Adrenal gland (tissue), 9 donors: ENCODE measurements at regions not wholly inside any gene's neighbourhood (a gene's known extent, or its start where the extent isn't known, plus 50 kb on each side); places are given as distances from the start of the nearest gene placed in this dataset.

ENCODE experiments used
- DNase-seq, 7 donors: peaks; one replicate each; pipeline ENCODE4 v3.0.0-alpha.2; 2019 to 2020
- H3K27ac ChIP-seq, 5 donors: fragments of 200-600 bp; sonication (generic) in 4 of 5; 1 replicate in 3 of 5; 2 replicates in 2 of 5; pipeline versions ENCODE4 v1.5.1 to v1.8.0; 2016 to 2020; ENCODE audit warnings: mild to moderate bottlenecking in 1 of 5
- H3K27me3 ChIP-seq: fragments of 200-600 bp; 2 replicates; pipeline ENCODE4 v1.8.0; 2021
- H3K36me3 ChIP-seq, 2 donors: fragments of 200-600 bp; replicated peaks in 1 of 2; 1 replicate in 1 of 2; 2 replicates in 1 of 2; pipeline versions ENCODE4 v1.5.1 to v1.8.0; 2018 to 2022
- H3K4me1 ChIP-seq, 2 donors: fragments of 200-600 bp; replicated peaks in 1 of 2; 1 replicate in 1 of 2; 2 replicates in 1 of 2; pipeline versions ENCODE4 v1.5.1 to v1.8.0; 2018 to 2021
- H3K4me3 ChIP-seq, 4 donors: fragments of 200-600 bp; sonication (generic) in 3 of 4; one replicate each; pipeline ENCODE4 v1.5.1; 2016 to 2018
- H3K9me3 ChIP-seq, 3 donors: fragments of 200-600 bp; sonication (generic) in 1 of 3; replicated peaks in 1 of 3; 1 replicate in 2 of 3; 2 replicates in 1 of 3; pipeline versions ENCODE4 v1.5.1 to v1.8.0; 2016 to 2021
- POLR2A ChIP-seq, 2 donors: fragments of 450-650 bp; IDR thresholded peaks; one replicate each; pipeline ENCODE4 v1.6.1; 2017; ENCODE audit warnings: antibody characterized with exemption in 2 of 2, mild to moderate bottlenecking in 2 of 2, moderate library complexity in 1 of 2
- WGBS, 4 donors: extraction: QIAGEN DNeasy Blood & Tissue Kit in 2 of 4; methylation state at CpG; one replicate each; pipeline versions ENCODE4 v1.1.5 to v1.1.7; 2013 to 2017; 5-methylcytosine and 5-hydroxymethylcytosine counted together
- intact Hi-C, 2 donors: fragments of 100-400 bp; cut with DNase I; formaldehyde crosslinking; loops; one replicate each; pipeline versions ENCODE4 v1.14.1 to v1.15.0; 2022 to 2023
- small RNA-seq, 2 donors: library from RNA; depleted of rRNA; stranded (forward); fragments of <200 nt; gene quantifications; one replicate each; pipeline ENCODE3, GENCODE V24; 2016
- TF ChIP-seq, protein P1 (sequence below), 6 experiments: fragments of 450-650 bp in 4 of 6; fragments of 200-600 bp in 2 of 6; sonication (generic) in 1 of 6; IDR thresholded peaks; 1 replicate in 5 of 6; 2 replicates in 1 of 6; pipeline versions ENCODE4 v1.5.1 to v1.8.0; 2016 to 2021; ENCODE audit warnings: antibody characterized with exemption in 6 of 6, mild to moderate bottlenecking in 2 of 6, moderate library complexity in 1 of 6
- donor health status: healthy with polysubstance abuse.
- donor health status: Bipolar disorder and iron deficiency.
- donor health status: DM: yes; HTN: yes; CAD: no.
- donor health status: DM: no; HTN: no; CAD: no.
- donor health status: DM: no; HTN: no; CAD: no.

DNA sequence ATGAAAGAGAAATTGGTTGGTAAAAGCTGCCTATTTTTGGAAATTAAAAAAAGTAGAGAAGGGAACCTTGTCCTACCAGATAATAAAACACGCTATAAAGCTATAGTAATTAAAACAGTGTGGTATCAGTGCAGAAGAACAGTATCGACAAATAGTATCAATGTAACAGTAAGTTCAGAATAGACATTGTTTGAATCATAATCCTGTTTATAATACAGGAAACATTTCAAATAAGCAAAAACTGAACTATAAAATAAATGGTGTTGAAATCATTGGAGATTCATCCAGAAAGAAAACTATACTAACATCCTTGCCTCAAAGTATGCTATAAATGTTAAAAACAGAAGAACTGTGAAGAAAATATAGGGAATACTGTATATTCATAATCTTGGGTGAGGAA lies 54.2 kb upstream of the NAP1L1 start:
- 92 to 97% (median 95%) methylated on average over 2 of the region's 2 CpGs for WGBS, 4 donors
- Histone ChIP-seq H3K36me3 (no peaks in the 10 kb centered on the region), H3K27me3 (no peaks in the 10 kb centered on the region), H3K4me1 (no peaks in the 10 kb centered on the region), H3K27ac (no peak overlapping the region), H3K9me3 (no peaks in the 10 kb centered on the region), H3K4me3 (no peak overlapping the region)
- intact Hi-C loops, result no loop called here
- TF ChIP-seq, protein P1, sequence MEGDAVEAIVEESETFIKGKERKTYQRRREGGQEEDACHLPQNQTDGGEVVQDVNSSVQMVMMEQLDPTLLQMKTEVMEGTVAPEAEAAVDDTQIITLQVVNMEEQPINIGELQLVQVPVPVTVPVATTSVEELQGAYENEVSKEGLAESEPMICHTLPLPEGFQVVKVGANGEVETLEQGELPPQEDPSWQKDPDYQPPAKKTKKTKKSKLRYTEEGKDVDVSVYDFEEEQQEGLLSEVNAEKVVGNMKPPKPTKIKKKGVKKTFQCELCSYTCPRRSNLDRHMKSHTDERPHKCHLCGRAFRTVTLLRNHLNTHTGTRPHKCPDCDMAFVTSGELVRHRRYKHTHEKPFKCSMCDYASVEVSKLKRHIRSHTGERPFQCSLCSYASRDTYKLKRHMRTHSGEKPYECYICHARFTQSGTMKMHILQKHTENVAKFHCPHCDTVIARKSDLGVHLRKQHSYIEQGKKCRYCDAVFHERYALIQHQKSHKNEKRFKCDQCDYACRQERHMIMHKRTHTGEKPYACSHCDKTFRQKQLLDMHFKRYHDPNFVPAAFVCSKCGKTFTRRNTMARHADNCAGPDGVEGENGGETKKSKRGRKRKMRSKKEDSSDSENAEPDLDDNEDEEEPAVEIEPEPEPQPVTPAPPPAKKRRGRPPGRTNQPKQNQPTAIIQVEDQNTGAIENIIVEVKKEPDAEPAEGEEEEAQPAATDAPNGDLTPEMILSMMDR (IDR thresholded peaks at IDR 0.05), result no peak
- no peak for TF ChIP-seq POLR2A (IDR thresholded peaks at IDR 0.05)
- DNase-seq, result no peak

DNA sequence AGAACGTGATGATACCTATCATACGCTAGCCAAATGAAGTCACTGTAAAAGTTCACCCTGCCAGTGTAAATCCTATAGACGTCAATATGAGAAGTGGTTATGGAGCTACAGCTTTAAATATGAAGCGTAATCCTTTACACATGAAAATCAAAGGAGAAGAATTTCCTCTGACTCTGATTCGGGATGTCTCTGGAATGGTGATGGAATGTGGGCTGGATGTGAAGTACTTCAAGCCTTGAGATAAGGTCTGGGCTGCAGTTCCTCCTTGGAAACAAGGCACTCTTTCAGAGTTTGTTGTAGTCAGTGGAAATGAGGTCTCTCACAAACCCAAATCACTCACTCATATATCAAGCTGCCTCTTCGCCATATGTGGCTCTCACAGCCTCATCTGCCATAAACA lies 53.1 kb upstream of the NAP1L1 start:
- WGBS, 4 donors, result 81 to 85% (median 83%) methylated on average over 6 of the region's 6 CpGs
- intact Hi-C loops, result no loop called here

DNA sequence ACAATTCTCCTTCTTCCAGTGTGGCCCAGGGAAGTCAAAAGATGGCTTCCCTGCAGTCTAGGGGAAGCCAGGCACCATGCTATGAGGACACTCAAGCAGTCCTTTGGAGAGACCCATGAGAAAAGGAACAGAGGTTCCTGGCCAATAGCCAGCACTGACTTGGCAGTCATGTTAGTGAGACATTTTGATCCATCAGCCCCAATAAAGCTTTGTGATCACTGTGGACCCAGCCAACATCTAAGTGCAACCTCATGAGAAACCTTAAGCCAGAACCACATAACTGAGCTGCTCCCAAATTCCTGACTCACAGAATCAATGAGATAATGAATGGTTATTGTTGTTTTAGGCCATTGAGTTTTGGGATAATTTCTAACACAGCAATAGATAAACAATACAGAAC lies 51.0 kb upstream of the NAP1L1 start:
- TF ChIP-seq, protein P1 (IDR thresholded peaks at IDR 0.05), result no peak
- no peak for TF ChIP-seq POLR2A (IDR thresholded peaks at IDR 0.05)
- Histone ChIP-seq H3K9me3 (no peaks in the 10 kb centered on the region), H3K27ac (no peak overlapping the region), H3K4me3 (no peak overlapping the region), H3K4me1 (no peaks in the 10 kb centered on the region), H3K27me3 (no peaks in the 10 kb centered on the region), H3K36me3 (no peaks in the 10 kb centered on the region)
- DNase-seq, result no peak
- intact Hi-C loops, result no loop called here

More for the DNA sequence above, 53.1 kb upstream of the NAP1L1 start:
- Histone ChIP-seq H3K4me1 (no peaks in the 10 kb centered on the region), H3K9me3 (no peaks in the 10 kb centered on the region), H3K36me3 (no peaks in the 10 kb centered on the region), H3K27ac (no peak overlapping the region), H3K27me3 (no peaks in the 10 kb centered on the region), H3K4me3 (no peak overlapping the region)
- no peak for TF ChIP-seq POLR2A (IDR thresholded peaks at IDR 0.05)
- TF ChIP-seq, protein P1 (IDR thresholded peaks at IDR 0.05), result no peak
- DNase-seq, result no peak

Small RNAs in the stretch of these regions (small RNA-seq; reads per million reads assigned to genes)
- 0 reads per million in 2 donors for gene RNU6-1271P
